Mesothelial cell of epicardium (in vitro differentiated cells): ENCODE measurements at regions not wholly inside any gene's neighbourhood (a gene's known extent, or its start where the extent isn't known, plus 50 kb on each side); places are given as distances from the start of the nearest gene placed in this dataset.
A peak's percentile ranks its signal among the peaks of the same experiment; 100 is the strongest.

Experiments used
- DNase-seq, 2 experiments: peaks; one replicate each; pipeline ENCODE4 v3.0.0; 2021; ENCODE audit warnings: low spot score in 2 of 2; ENCODE audit not compliant: unreplicated experiment in 2 of 2
- H3K27ac Mint-ChIP-seq: 2 replicates; pipeline ENCODE4 v1.8.0; 2021; ENCODE audit warnings: mixed read lengths
- H3K27me3 Mint-ChIP-seq: 2 replicates; pipeline ENCODE4 v1.8.0; 2021; ENCODE audit warnings: low read depth, mixed read lengths
- H3K36me3 Mint-ChIP-seq: 2 replicates; pipeline ENCODE4 v1.8.0; 2021; ENCODE audit warnings: mixed read lengths
- H3K4me1 Mint-ChIP-seq: 2 replicates; pipeline ENCODE4 v1.8.0; 2021; ENCODE audit warnings: mixed read lengths
- H3K4me3 Mint-ChIP-seq: 2 replicates; pipeline ENCODE4 v1.8.0; 2021; ENCODE audit warnings: mild to moderate bottlenecking, moderate library complexity, mixed read lengths
- H3K9me3 Mint-ChIP-seq: 2 replicates; pipeline ENCODE4 v1.8.0; 2021; ENCODE audit warnings: mixed read lengths
- CTCF ChIP-seq: fragments of 200-600 bp; sonication (generic); IDR thresholded peaks from one replicate; pipeline ENCODE4 v1.5.0; 2021; ENCODE audit warnings: antibody characterized with exemption; ENCODE audit not compliant: unreplicated experiment

- Mint-ChIP-seq H3K27me3 (peaks cover 10% of the 10 kb centered on the region), H3K36me3 (no peaks in the 10 kb centered on the region), H3K9me3 (peaks cover 29% of the 10 kb centered on the region), H3K27ac (no peak overlapping the region), H3K4me1 (no peaks in the 10 kb centered on the region), H3K4me3 (no peak overlapping the region)
- TF ChIP-seq CTCF = no peak
- no peak for DNase-seq
These were observed 709.4 kb downstream of the VRK1 start for GRCh38 chr14:97506626-97507025.

GRCh38 chr14:97513891-97514290, 716.7 kb downstream of the VRK1 start:
- no peaks in the 10 kb centered on the region for H3K4me1 Mint-ChIP-seq
- H3K4me3 Mint-ChIP-seq = no peak overlapping the region
- no peaks in the 10 kb centered on the region for H3K36me3 Mint-ChIP-seq
- no peak overlapping the region for H3K27ac Mint-ChIP-seq
- H3K27me3 Mint-ChIP-seq = peaks cover 9% of the 10 kb centered on the region
- TF ChIP-seq CTCF = no peak
- peaks cover 9% of the 10 kb centered on the region for H3K9me3 Mint-ChIP-seq
- no peak for DNase-seq

GRCh38 chr14:97517566-97518234, 720.5 kb downstream of the VRK1 start:
- Mint-ChIP-seq H3K4me1 (no peaks in the 10 kb centered on the region), H3K4me3 (no peak overlapping the region), H3K27ac (no peak overlapping the region), H3K27me3 (peaks cover 10% of the 10 kb centered on the region), H3K36me3 (no peaks in the 10 kb centered on the region), H3K9me3 (peaks cover 5% of the 10 kb centered on the region)
- TF ChIP-seq CTCF = no peak
- DNase-seq = no peak

GRCh38 chr14:97523936-97524335, 726.8 kb downstream of the VRK1 start:
- Mint-ChIP-seq H3K4me1 (peaks cover 8% of the 10 kb centered on the region), H3K9me3 (peaks cover 7% of the 10 kb centered on the region), H3K4me3 (no peak overlapping the region), H3K27me3 (peaks cover 26% of the 10 kb centered on the region), H3K36me3 (no peaks in the 10 kb centered on the region), H3K27ac (peak overlapping the region; percentile 49)
- no peak for TF ChIP-seq CTCF
- DNase-seq = no peak

- H3K9me3 Mint-ChIP-seq = peaks cover 7% of the 10 kb centered on the region
- TF ChIP-seq CTCF = no peak
- no peak for DNase-seq
These were observed 727.6 kb downstream of the VRK1 start for GRCh38 chr14:97524589-97525319.

More at GRCh38 chr14:97524589-97525319, 727.6 kb downstream of the VRK1 start:
- Mint-ChIP-seq H3K4me1 (peaks cover 8% of the 10 kb centered on the region), H3K27me3 (peaks cover 26% of the 10 kb centered on the region), H3K27ac (no peak overlapping the region), H3K36me3 (no peaks in the 10 kb centered on the region), H3K4me3 (no peak overlapping the region)
